Activated CD4-positive, alpha-beta T cell treated with anti-CD3 and anti-CD28 coated beads for 36 hours (primary cell): ENCODE measurements at regions not wholly inside any gene's neighbourhood (a gene's known extent, or its start where the extent isn't known, plus 50 kb on each side); places are given as distances from the start of the nearest gene placed in this dataset.
"Not testable (repeated sequence)": the region's sequence is repeated elsewhere in the genome, so short reads cannot be mapped to it uniquely, and the experiment has no call there.

Experiments used
- ATAC-seq: fragments of 200-7000 bp; cut with Tn5 transposase; one replicate; pipeline ENCODE4 v1.10.0; 2021; ENCODE audit warnings: mild to moderate bottlenecking, moderate library complexity
- CTCF ChIA-PET: fragments of 350-600 bp; sonication (Branson Sonifier 250); formaldehyde crosslinking; loops from one replicate; lab custom pipeline; 2021; ENCODE audit warnings: antibody characterized with exemption; lab: Charles Lee
- POLR2A ChIA-PET: fragments of 350-600 bp; sonication (Branson Sonifier 250); formaldehyde crosslinking; loops from one replicate; lab custom pipeline; 2021; ENCODE audit warnings: antibody characterized with exemption, inconsistent platforms; lab: Charles Lee
- DNase-seq: peaks from one replicate; pipeline ENCODE4 v3.0.0-alpha.2; 2020
- H3K27ac Mint-ChIP-seq: one replicate; pipeline ENCODE4 v1.8.0; 2021; ENCODE audit warnings: mixed read lengths
- H3K27me3 Mint-ChIP-seq: one replicate; pipeline ENCODE4 v1.8.0; 2021; ENCODE audit warnings: mixed read lengths
- H3K36me3 Mint-ChIP-seq: one replicate; pipeline ENCODE4 v1.8.0; 2021; ENCODE audit warnings: low read depth, mixed read lengths
- H3K4me1 Mint-ChIP-seq: one replicate; pipeline ENCODE4 v1.8.0; 2021; ENCODE audit warnings: mixed read lengths
- H3K4me3 Mint-ChIP-seq: one replicate; pipeline ENCODE4 v1.8.0; 2021; ENCODE audit warnings: mild to moderate bottlenecking, moderate library complexity, mixed read lengths
- H3K9me3 Mint-ChIP-seq: one replicate; pipeline ENCODE4 v1.8.0; 2021; ENCODE audit warnings: low read depth, mixed read lengths
- intact Hi-C, 2 experiments: fragments of 100-400 bp; cut with DNase I in 1 of 2; cut with micrococcal nuclease in 1 of 2; formaldehyde crosslinking; loops; one replicate each; pipeline versions ENCODE4 v1.14.2 to v1.15.1; 2022 to 2024; cut with DNase I, micrococcal nuclease

DNA sequence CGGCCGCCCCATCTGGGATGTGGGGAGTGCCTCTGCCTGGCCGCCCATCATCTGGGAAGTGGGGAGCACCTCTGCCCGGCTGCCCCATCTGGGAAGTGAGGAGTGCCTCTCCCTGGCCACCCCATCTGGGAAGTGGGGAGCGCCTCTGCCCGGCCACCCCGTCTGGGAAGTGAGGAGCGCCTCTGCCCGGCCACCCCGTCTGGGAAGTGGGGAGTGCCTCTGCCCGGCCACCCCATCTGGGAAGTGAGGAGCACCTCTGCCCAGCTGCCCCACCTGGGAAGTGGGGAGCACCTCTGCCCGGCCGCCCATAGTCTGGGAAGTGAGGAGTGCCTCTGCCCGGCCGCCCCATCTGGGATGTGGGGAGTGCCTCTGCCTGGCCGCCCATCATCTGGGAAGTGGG lies 91.7 kb upstream of the ZNF519 start:
- H3K27me3 Mint-ChIP-seq, H3K4me1 Mint-ChIP-seq, ATAC-seq, H3K27ac Mint-ChIP-seq, H3K9me3 Mint-ChIP-seq, POLR2A ChIA-PET, H3K4me3 Mint-ChIP-seq, intact Hi-C loops, CTCF ChIA-PET, DNase-seq: not testable (repeated sequence)
- H3K36me3 Mint-ChIP-seq: peaks cover 20% of the 10 kb centered on the region

- H3K4me1 Mint-ChIP-seq, H3K9me3 Mint-ChIP-seq, ATAC-seq, H3K27ac Mint-ChIP-seq, POLR2A ChIA-PET, DNase-seq, H3K4me3 Mint-ChIP-seq, intact Hi-C loops, H3K27me3 Mint-ChIP-seq, CTCF ChIA-PET: not testable (repeated sequence)
- H3K36me3 Mint-ChIP-seq: peaks cover 20% of the 10 kb centered on the region
Measured at GRCh38 chr18:14223231-14223822, 91.1 kb upstream of the ZNF519 start.

- H3K9me3 Mint-ChIP-seq, DNase-seq, H3K27ac Mint-ChIP-seq, H3K27me3 Mint-ChIP-seq, H3K4me3 Mint-ChIP-seq, intact Hi-C loops, H3K4me1 Mint-ChIP-seq, ATAC-seq, POLR2A ChIA-PET, CTCF ChIA-PET: not testable (repeated sequence)
- peaks cover 20% of the 10 kb centered on the region for H3K36me3 Mint-ChIP-seq
Measured at GRCh38 chr18:14222354-14223221, 90.4 kb upstream of the ZNF519 start.

DNA sequence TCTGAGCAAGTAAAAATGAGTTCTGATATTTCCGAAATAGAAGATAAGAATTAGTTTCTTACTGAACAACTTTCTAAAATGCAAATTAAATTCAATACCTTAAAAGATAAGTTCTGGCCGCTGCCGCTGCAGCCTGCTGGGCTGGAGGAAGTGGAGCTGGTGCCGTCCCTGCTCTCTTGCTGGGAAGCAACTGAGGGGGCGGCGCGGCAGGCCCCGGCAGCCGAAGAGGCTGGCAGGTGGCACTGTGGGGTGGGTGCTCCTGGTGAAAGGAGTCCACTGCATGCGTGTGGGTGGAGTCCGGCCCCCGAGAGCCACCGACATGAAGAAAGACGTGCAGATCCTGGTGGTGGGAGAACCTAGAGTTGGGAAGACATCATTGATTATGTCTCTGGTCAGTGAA lies 89.5 kb upstream of the ZNF519 start:
- Mint-ChIP-seq H3K36me3 (peaks cover 20% of the 10 kb centered on the region), H3K27ac (no peak overlapping the region), H3K4me3 (no peak overlapping the region), H3K27me3 (no peaks in the 10 kb centered on the region), H3K4me1 (no peaks in the 10 kb centered on the region), H3K9me3 (peaks cover 6% of the 10 kb centered on the region)
- intact Hi-C loops: no loop called here
- CTCF ChIA-PET: no interaction called here
- POLR2A ChIA-PET: no interaction called here
- ATAC-seq: no peak
- no peak for DNase-seq

DNA sequence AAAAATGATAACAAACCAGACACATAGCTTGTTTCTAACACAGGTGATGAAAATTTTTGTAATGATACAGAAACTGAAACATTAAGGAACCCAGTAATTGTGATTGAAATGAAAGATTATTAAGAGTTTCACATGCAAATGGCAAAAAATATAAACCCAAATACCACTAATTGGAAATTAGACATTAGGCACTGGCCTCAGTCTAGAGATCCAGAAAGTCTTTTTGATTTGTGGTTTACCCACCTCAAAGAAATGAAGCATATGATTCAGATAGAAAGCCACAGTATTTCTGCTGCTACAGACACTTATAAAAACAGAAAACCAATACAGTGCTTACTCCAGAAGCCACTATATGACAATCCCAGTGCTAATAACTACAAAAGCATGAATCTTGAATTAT lies 83.7 kb upstream of the ZNF519 start:
- CTCF ChIA-PET, DNase-seq, ATAC-seq, H3K4me3 Mint-ChIP-seq, intact Hi-C loops, H3K4me1 Mint-ChIP-seq, H3K9me3 Mint-ChIP-seq, H3K27me3 Mint-ChIP-seq, H3K27ac Mint-ChIP-seq, H3K36me3 Mint-ChIP-seq, POLR2A ChIA-PET: not testable (repeated sequence)

GRCh38 chr18:14203424-14203823 lies 71.2 kb upstream of the ZNF519 start:
- POLR2A ChIA-PET, H3K27me3 Mint-ChIP-seq, H3K27ac Mint-ChIP-seq, ATAC-seq, H3K4me3 Mint-ChIP-seq, H3K36me3 Mint-ChIP-seq, intact Hi-C loops, H3K4me1 Mint-ChIP-seq, CTCF ChIA-PET, DNase-seq, H3K9me3 Mint-ChIP-seq: not testable (repeated sequence)

GRCh38 chr18:14190776-14191442 lies 58.7 kb upstream of the ZNF519 start:
- H3K27ac Mint-ChIP-seq: peak overlapping the region; percentile 75
- POLR2A ChIA-PET, H3K27me3 Mint-ChIP-seq, H3K9me3 Mint-ChIP-seq, DNase-seq, H3K36me3 Mint-ChIP-seq: not testable (repeated sequence)
- CTCF ChIA-PET: interaction anchor here (0.6 kb wide), 1 partner anchor 17 kb away, joined by 3 read pairs; no protein-coding TSS in a partner anchor
- ATAC-seq: peak; percentile 80
- H3K4me1 Mint-ChIP-seq: peaks cover 21% of the 10 kb centered on the region
- intact Hi-C loops: loop anchor here in 1 of 2 experiments (2.0 to 5.0 kb wide), 2 partner anchors 464 to 814 kb away; partner anchors contain the start of genes FAM210A and RNMT
- peak overlapping the region; percentile 6 for H3K4me3 Mint-ChIP-seq

DNA sequence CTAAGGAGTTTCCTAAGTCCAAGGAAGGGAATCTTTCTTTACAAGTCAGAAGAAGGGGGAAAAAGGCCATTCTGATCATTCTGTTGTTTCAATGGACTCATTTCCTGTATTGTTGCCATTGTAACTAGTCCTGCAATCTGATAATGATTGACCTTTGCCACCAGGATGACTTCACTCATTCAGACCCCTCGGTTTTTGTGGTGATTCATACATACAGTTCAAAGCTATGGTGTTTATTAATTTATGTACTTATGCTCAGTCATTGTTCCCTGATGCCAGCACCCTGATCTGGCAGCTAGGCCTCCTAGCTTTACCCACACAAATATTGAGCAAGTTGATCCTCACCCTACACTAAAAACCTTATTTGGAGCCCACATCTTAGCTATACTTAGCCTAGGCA lies 57.6 kb upstream of the ZNF519 start:
- peak; percentile 49 for DNase-seq
- Mint-ChIP-seq H3K9me3 (no peaks in the 10 kb centered on the region), H3K27me3 (no peaks in the 10 kb centered on the region), H3K4me1 (peaks cover 21% of the 10 kb centered on the region), H3K4me3 (no peak overlapping the region), H3K36me3 (no peaks in the 10 kb centered on the region), H3K27ac (peak overlapping the region; percentile 44)
- CTCF ChIA-PET: interaction anchor here (1.0 to 1.2 kb wide), 2 partner anchors 10 to 11 kb away, joined by 3 to 4 read pairs; no protein-coding TSS in a partner anchor
- intact Hi-C loops: loop anchor here in 1 of 2 experiments (2.0 to 5.0 kb wide), 2 partner anchors 463 to 813 kb away; partner anchors contain the start of genes FAM210A and RNMT
- ATAC-seq: peak; percentile 80
- POLR2A ChIA-PET: no interaction called here

DNA sequence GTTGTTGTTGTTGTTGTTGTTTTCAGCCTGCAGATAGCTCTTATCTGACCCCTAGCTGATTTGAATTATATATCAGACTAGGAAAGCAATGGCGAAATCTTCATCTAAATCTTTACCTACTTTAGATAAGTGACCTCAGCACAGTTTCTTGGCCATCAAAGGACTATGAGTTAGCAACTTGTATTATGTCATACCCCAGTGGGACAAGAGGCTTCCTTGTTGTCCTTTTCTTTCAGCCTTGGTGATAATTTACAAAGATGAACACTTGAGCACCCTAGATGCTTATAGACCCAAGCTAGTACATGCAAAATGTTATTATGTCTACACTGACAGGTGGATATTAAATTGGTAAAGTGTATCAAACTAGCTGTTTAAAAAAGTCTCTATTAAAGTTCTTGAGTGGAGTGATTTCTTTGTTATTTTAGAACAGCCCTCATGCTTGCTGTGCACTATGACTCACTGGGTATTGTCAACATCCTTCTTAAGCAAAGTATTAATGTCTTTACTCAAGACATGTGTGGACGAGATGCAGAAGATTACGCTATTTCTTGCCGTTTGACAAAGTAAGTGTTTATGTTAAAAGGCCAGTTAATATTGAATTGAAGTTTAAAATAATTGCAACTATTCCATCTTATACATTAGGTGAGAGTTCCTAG lies 56.6 kb upstream of the ZNF519 start:
- CTCF ChIA-PET: interaction anchor here (1.0 to 1.2 kb wide), 2 partner anchors 9 to 10 kb away, joined by 3 to 4 read pairs; no protein-coding TSS in a partner anchor
- intact Hi-C loops, POLR2A ChIA-PET, H3K27ac Mint-ChIP-seq, DNase-seq, H3K9me3 Mint-ChIP-seq, H3K4me3 Mint-ChIP-seq, ATAC-seq, H3K36me3 Mint-ChIP-seq, H3K27me3 Mint-ChIP-seq: not testable (repeated sequence)
- H3K4me1 Mint-ChIP-seq: peaks cover 21% of the 10 kb centered on the region
